Neural crest cell (in vitro differentiated cells): ENCODE measurements at regions not wholly inside any gene's neighbourhood (a gene's known extent, or its start where the extent isn't known, plus 50 kb on each side); places are given as distances from the start of the nearest gene placed in this dataset.

Source experiments
- DNase-seq: peaks from one replicate; pipeline ENCODE4 v3.0.0; 2021; ENCODE audit warnings: low read depth, mixed read lengths, low spot score
- H3K27ac Mint-ChIP-seq: one replicate; pipeline ENCODE4 v1.8.0; 2021; ENCODE audit warnings: mild to moderate bottlenecking, mixed read lengths; ENCODE audit not compliant: unreplicated experiment
- H3K27me3 Mint-ChIP-seq: 2 replicates; pipeline ENCODE4 v1.8.0; 2021; ENCODE audit warnings: low read depth, mild to moderate bottlenecking, mixed read lengths
- H3K36me3 Mint-ChIP-seq: 2 replicates; pipeline ENCODE4 v1.8.0; 2021; ENCODE audit warnings: low read depth, mild to moderate bottlenecking, mixed read lengths
- H3K4me1 Mint-ChIP-seq: 2 replicates; pipeline ENCODE4 v1.8.0; 2021; ENCODE audit warnings: mixed read lengths
- H3K4me3 Mint-ChIP-seq: one replicate; pipeline ENCODE4 v1.8.0; 2021; ENCODE audit warnings: mild to moderate bottlenecking, mixed read lengths
- H3K9me3 Mint-ChIP-seq: 2 replicates; pipeline ENCODE4 v1.8.0; 2021; ENCODE audit warnings: mixed read lengths
- CTCF ChIP-seq: fragments of 200-600 bp; sonication (generic); conservative IDR thresholded peaks from 2 replicates; pipeline ENCODE4 v1.5.0; 2021; ENCODE audit warnings: antibody characterized with exemption, mild to moderate bottlenecking

DNA sequence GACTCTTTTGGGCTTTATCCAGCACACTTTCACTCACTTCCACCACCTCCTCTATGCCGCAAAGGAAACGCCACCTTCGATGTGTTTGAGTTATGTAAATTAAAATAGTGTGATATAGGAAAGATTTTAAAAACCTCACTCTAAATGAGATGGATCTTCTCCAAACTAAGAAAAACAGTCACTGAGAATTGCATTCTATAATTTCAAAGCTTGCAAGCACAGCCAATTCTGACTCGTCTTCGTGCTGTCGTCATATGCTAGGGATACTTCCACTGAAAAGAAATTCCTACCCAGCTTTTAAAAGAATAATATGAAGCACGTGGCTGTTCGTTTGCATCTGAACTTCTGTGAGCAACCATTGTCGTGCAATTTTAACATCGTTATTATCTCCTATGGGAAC, 162.5 kb downstream of the SH3BP4 start:
- no peaks in the 10 kb centered on the region for H3K27me3 Mint-ChIP-seq
- no peaks in the 10 kb centered on the region for H3K36me3 Mint-ChIP-seq
- no peak for TF ChIP-seq CTCF
- DNase-seq, result no peak
- no peaks in the 10 kb centered on the region for H3K9me3 Mint-ChIP-seq
- H3K4me1 Mint-ChIP-seq, result peaks cover 11% of the 10 kb centered on the region
- no peak overlapping the region for H3K4me3 Mint-ChIP-seq
- H3K27ac Mint-ChIP-seq, result no peak overlapping the region

GRCh38 chr2:235115521-235115920, 163.7 kb downstream of the SH3BP4 start:
- TF ChIP-seq CTCF, result no peak
- no peaks in the 10 kb centered on the region for H3K9me3 Mint-ChIP-seq
- H3K27me3 Mint-ChIP-seq, result no peaks in the 10 kb centered on the region
- no peaks in the 10 kb centered on the region for H3K36me3 Mint-ChIP-seq
- H3K4me3 Mint-ChIP-seq, result no peak overlapping the region
- no peak overlapping the region for H3K27ac Mint-ChIP-seq
- H3K4me1 Mint-ChIP-seq, result peaks cover 11% of the 10 kb centered on the region
- DNase-seq, result no peak

- Mint-ChIP-seq H3K27me3 (no peaks in the 10 kb centered on the region), H3K4me3 (no peak overlapping the region)
- peak; percentile 92 for TF ChIP-seq CTCF
These were observed 165.2 kb downstream of the SH3BP4 start for GRCh38 chr2:235116885-235117492.

GRCh38 chr2:235126768-235127167, 175.0 kb downstream of the SH3BP4 start:
- no peak for DNase-seq
- Mint-ChIP-seq H3K9me3 (no peaks in the 10 kb centered on the region), H3K36me3 (no peaks in the 10 kb centered on the region), H3K27me3 (no peaks in the 10 kb centered on the region), H3K27ac (peak overlapping the region; percentile 14), H3K4me1 (peaks cover 10% of the 10 kb centered on the region), H3K4me3 (no peak overlapping the region)
- no peak for TF ChIP-seq CTCF

More at GRCh38 chr2:235116885-235117492, 165.2 kb downstream of the SH3BP4 start:
- no peak overlapping the region for H3K27ac Mint-ChIP-seq
- peaks cover 11% of the 10 kb centered on the region for H3K4me1 Mint-ChIP-seq
- H3K36me3 Mint-ChIP-seq, result no peaks in the 10 kb centered on the region
- H3K9me3 Mint-ChIP-seq, result no peaks in the 10 kb centered on the region
- no peak for DNase-seq

- Mint-ChIP-seq H3K36me3 (no peaks in the 10 kb centered on the region), H3K27ac (no peak overlapping the region), H3K27me3 (no peaks in the 10 kb centered on the region)
These were observed 176.1 kb downstream of the SH3BP4 start for GRCh38 chr2:235127931-235128330.

More at GRCh38 chr2:235127931-235128330, 176.1 kb downstream of the SH3BP4 start:
- DNase-seq, result no peak
- no peak for TF ChIP-seq CTCF
- no peaks in the 10 kb centered on the region for H3K9me3 Mint-ChIP-seq
- no peak overlapping the region for H3K4me3 Mint-ChIP-seq
- H3K4me1 Mint-ChIP-seq, result peaks cover 14% of the 10 kb centered on the region
